ENCODE measurements at regions not wholly inside any gene's neighbourhood (a gene's known extent, or its start where the extent isn't known, plus 50 kb on each side); places are given as distances from the start of the nearest gene placed in this dataset.
"Not testable (repeated sequence)": the region's sequence is repeated elsewhere in the genome, so short reads cannot be mapped to it uniquely, and the experiment has no call there.

DNA sequence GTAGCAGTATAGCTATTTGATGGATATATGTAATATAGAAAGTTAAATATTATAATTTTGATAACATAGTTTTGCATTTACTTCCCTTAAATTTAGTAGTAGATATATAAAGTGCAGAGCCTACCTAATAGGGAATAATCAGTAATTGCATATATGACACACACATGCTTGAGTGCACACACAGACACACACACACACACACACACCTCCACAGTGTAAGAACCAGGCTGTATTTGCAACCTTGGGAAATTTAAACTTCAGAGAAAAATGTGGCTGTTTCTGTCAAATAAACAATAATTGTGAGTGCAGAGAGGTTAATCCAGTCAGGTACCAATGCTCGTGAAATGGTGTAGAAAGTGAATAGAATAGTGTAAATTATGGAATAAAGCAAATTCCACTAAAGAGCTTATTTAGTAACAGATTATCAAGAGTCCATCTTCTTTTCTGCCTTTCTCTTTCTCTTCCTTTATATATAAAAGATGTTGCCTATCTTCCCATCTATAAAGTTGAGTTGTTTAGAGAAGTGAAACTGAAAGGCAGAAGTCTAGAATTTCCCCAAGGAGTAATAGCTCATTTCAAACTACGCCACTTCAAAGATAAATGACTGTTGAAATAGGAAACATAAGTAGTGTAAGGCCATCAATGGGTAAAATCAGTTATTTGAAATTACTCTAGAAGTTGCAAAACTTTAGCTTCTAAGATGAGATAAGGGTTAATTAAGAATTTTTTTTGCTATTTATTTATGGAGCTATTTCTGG is 273.7 kb downstream of the SRGAP2C start:
- DNase-seq (ENCODE audit: low read depth) = no peak
- TF ChIP-seq, protein P1, sequence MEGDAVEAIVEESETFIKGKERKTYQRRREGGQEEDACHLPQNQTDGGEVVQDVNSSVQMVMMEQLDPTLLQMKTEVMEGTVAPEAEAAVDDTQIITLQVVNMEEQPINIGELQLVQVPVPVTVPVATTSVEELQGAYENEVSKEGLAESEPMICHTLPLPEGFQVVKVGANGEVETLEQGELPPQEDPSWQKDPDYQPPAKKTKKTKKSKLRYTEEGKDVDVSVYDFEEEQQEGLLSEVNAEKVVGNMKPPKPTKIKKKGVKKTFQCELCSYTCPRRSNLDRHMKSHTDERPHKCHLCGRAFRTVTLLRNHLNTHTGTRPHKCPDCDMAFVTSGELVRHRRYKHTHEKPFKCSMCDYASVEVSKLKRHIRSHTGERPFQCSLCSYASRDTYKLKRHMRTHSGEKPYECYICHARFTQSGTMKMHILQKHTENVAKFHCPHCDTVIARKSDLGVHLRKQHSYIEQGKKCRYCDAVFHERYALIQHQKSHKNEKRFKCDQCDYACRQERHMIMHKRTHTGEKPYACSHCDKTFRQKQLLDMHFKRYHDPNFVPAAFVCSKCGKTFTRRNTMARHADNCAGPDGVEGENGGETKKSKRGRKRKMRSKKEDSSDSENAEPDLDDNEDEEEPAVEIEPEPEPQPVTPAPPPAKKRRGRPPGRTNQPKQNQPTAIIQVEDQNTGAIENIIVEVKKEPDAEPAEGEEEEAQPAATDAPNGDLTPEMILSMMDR (IDR thresholded peaks at IDR 0.05; ENCODE audit: control insufficient read depth, extremely low read depth, insufficient read depth) = no peak
- no peak overlapping the region for H3K4me3 ChIP-seq (ENCODE audit: low read depth, low read length)

DNA sequence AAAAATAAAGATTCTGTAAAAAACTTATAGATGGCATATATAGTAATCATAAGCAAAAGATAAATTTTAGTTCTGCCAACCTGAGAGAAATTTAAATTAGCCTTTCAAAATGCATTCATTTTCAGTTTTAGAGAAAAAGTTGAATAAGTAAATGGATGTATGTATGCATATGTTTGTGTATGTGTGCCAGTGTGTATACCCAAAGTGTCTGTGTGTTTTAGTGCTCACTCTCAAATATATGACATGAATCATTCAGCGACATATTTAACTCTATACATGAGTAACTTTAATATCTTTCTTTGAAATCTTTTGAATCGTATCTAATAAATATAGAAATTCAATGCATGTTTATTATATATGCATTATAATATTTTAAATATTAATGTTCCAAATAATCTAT is 274.5 kb downstream of the SRGAP2C start:
- TF ChIP-seq, protein P1 (IDR thresholded peaks at IDR 0.05; ENCODE audit: control insufficient read depth, extremely low read depth, insufficient read depth) = no peak
- no peak for DNase-seq (ENCODE audit: low read depth)
- no peak overlapping the region for H3K4me3 ChIP-seq (ENCODE audit: low read depth, low read length)

DNA sequence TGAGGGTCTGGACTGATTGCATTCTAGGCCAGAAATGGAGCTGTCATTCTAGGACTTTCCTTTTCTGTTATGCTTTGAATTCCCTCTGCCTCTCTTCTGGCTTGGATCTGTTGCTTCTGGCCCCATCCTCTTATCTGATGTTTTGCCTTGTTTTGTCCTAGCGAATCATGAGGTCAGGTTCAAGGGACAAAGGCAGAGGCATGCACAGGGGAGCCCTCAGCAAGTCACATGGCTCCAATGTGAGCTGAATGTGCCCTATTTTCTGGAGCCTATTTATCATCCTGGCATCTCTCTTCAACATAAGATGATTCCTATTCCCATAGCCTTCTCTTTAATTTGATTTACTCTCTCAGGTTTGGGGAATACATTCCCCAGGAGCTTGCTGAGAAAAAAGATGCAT is 284.6 kb downstream of the SRGAP2C start:
- DNase-seq (ENCODE audit: low read depth); H3K4me3 ChIP-seq (ENCODE audit: low read depth, low read length): not testable (repeated sequence)

DNA sequence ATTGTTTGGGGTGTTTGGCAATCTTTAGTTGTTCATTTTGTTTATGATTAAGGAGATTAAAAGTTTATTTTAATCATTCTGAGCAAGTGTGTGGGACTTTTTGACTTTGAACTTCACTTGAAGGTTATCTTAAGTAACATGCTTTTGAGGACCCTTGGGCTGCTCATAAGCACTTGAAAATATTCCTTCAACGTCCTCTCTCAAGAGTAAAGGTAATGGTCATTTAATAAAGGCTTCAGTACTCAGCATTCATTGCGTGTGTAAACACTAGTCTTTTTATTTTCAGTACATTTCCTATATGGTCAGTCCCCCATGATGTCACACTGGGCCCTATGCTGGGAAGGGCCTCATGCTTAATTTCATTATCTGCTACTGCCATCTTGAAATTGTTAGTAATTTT is 285.6 kb downstream of the SRGAP2C start:
- not testable (repeated sequence) for H3K4me3 ChIP-seq (ENCODE audit: low read depth, low read length); DNase-seq (ENCODE audit: low read depth)

DNA sequence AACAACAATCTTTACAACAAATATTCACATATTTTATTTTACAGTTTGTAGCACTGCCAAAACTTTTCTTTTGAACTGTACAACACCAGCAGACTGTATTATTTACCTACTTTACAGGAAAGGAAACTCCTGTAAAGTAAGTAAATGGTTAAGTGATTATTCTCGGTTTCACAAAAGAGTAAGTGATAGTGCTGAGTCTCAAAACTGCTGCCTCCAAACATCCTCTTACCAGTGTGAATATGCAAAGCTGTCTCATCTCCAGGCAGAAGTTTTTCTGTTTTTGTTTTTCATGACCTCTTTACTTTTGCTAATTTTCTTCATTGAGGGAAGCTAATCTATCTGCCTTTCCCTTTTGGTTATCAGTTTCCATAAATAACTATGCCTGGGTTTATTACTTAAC is 286.7 kb downstream of the SRGAP2C start:
- no peak for DNase-seq (ENCODE audit: low read depth)
- TF ChIP-seq, protein P1 (IDR thresholded peaks at IDR 0.05; ENCODE audit: control insufficient read depth, extremely low read depth, insufficient read depth) = no peak

DNA sequence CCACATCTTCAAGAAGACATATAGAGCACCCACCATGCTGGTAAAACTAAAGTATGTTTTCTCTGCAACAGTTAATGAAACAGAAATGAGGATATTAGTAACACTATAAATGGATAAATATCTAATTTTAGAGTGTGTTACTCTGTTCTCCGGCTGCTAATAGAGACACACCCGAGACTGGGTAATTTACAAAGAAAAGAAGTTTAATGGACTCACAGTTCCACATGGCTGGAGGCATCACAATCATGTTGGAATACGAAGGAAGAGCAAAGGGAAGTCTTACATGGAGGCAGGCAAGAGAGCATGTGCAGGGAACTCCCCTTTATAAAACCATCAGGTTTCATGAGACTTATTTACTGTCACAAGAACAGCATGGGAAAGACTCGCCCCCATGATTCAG is 287.2 kb downstream of the SRGAP2C start:
- DNase-seq (ENCODE audit: low read depth) = no peak
- TF ChIP-seq, protein P1 (IDR thresholded peaks at IDR 0.05; ENCODE audit: control insufficient read depth, extremely low read depth, insufficient read depth) = no peak
- H3K4me3 ChIP-seq (ENCODE audit: low read depth, low read length) = no peak overlapping the region

More for the DNA sequence above, 286.7 kb downstream of the SRGAP2C start:
- H3K4me3 ChIP-seq (ENCODE audit: low read depth, low read length) = no peak overlapping the region

DNA sequence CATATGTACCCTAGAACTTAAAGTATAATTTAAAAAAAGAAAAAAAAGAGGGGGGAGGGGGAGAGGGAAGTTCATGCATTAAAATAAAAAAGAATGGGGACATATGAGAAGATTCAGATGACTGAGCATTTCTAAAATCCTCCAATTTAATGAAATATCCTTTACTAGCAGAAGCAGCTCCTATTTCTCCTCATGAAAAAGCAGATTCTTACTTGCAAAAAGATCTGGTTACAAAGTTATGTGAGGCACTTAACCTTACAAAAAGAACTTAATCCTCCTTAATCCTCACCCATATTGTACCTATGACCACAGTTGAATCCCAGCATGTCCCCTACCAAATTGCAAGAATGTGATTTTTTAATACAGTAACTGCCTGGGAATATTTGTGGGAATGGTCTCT is 298.5 kb downstream of the SRGAP2C start:
- H3K4me3 ChIP-seq (ENCODE audit: low read depth, low read length) = no peak overlapping the region
- no peak for DNase-seq (ENCODE audit: low read depth)
- TF ChIP-seq, protein P1 (IDR thresholded peaks at IDR 0.05; ENCODE audit: control insufficient read depth, extremely low read depth, insufficient read depth) = no peak

DNA sequence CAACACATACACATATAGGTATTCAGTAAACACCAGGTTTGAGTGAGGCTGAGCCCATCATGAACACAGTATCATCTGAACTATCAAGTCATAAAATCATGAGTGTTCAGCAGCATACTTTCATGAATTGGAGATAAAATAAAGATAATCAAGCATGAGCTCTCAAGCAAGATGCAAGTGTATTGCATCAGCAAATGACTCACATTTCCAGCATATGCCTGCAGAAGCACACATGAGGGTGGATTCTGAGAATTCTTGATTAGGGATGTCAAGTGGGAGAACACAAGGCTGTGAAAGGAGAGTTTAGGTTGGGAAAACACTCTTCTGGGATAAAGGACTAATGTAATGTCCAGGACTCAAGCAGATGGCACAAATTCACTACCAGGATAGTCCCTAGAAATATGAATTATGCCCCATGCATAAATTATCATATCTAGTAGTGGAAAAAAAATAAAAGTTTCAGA is 299.2 kb downstream of the SRGAP2C start:
- no peak for DNase-seq (ENCODE audit: low read depth)
- TF ChIP-seq, protein P1 (IDR thresholded peaks at IDR 0.05; ENCODE audit: control insufficient read depth, extremely low read depth, insufficient read depth) = no peak
- no peak overlapping the region for H3K4me3 ChIP-seq (ENCODE audit: low read depth, low read length)

DNA sequence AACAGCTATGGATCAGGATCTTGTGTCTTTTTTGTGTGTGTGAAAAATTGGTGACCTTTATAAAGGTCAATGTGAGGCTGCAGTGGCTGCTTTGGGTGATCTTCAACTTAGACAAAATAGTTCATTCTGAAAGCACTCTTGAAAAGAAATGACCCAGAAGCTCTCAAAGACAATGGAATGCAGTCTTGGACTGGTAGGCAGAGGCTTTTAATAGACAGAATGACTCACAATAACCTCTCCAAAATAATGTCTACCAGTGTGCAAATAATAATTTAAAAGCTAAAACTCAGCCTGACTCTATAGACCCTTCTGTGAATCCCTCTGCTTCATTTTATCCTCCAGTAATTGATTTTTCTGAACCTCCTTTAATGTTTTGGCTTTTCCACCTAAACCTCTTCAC is 310.0 kb downstream of the SRGAP2C start:
- not testable (repeated sequence) for DNase-seq (ENCODE audit: low read depth); H3K4me3 ChIP-seq (ENCODE audit: low read depth, low read length)

DNA sequence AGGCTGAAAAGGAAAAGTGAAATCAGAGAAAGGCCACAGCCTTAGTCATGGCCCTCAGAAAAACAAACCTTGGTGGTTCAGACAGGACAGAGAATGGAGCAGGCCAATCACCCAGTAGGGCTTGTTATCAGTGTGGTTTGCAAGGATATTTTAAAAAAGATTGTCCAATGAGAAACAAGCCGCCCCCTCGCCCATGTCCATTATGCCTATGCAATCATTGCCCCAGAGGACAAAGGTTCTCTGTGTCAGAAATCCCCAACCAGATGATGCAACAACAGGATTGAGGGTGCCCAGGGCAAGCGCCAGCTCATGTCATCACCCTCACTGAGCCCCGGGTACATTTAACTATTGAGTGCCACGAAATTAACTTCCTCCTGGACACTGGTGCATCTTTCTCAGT is 326.7 kb downstream of the SRGAP2C start:
- DNase-seq (ENCODE audit: low read depth); H3K4me3 ChIP-seq (ENCODE audit: low read depth, low read length): not testable (repeated sequence)

DNA sequence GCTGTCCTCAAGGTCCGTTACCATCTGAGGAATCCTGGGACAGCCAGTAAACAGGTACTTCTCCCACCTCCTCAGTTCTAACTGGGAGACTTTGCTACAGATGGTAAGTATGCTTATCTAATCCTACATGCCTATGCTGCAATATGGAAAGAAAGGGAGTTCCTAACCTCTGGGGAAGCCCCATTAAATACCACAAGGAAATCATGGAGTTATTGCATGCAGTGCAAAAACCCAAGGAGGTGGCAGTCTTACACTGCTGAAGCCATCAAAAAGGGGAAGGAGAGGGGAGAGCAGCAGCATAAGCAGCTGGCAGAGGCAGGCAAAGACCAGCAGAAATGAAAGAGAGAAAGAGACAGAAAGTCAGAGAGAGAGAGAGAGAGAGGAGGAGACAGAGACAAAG is 327.1 kb downstream of the SRGAP2C start:
- not testable (repeated sequence) for DNase-seq (ENCODE audit: low read depth); H3K4me3 ChIP-seq (ENCODE audit: low read depth, low read length)

Measured in LNCaP clone FGC (cell line).